HG03457 (cell line): ENCODE measurements at regions not wholly inside any gene's neighbourhood (a gene's known extent, or its start where the extent isn't known, plus 50 kb on each side); places are given as distances from the start of the nearest gene placed in this dataset.

Source experiments
- ATAC-seq: cut with Tn5 transposase; IDR thresholded peaks from one replicate; pipeline ENCODE4 v1.9.1; 2021; ENCODE audit warnings: moderate number of reproducible peaks; ENCODE audit not compliant: unreplicated experiment

- ATAC-seq, result no peak
Measured at GRCh38 chr13:33372251-33372919, 86.8 kb upstream of the STARD13 start.

GRCh38 chr13:33373624-33374023, 88.1 kb upstream of the STARD13 start:
- no peak for ATAC-seq

DNA sequence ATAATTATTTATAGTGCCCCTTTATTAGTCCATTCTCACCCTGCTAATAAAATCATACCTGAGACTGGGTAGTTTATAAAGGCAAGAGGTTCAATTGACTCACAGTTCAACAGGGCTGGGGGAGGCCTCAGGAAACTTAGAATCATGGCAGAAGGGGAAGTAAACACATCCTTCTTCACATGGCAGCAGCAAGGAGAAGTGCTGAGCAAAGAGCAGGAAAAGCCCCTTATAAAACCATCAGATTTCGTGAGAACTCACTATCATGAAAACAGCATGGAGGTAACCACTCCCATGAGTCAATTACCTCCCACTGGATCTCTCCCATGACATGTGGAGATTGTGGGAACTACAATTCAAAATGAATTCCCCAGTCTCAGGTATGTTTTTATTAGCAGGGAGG, 89.9 kb upstream of the STARD13 start:
- ATAC-seq, result no peak

DNA sequence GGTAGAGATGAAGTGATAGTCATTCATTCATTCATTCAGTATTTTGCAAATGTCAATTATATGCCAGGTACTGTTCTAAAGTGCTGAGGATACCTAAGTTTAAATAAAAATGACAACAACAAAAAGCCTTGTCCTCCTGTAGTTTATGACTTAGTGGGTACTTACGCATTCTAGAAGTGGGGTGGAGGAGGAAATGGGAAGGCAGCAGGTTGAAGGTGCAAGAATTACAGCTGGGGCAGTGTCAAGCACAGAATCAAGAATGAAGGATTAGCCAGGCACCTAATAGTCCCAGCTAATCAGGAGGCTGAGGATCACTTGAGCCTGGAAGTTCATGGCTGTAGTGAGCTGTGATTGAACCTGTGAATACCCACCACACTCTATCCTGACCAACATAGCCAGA, 90.7 kb upstream of the STARD13 start:
- no peak for ATAC-seq

GRCh38 chr13:33377411-33377810, 91.9 kb upstream of the STARD13 start:
- ATAC-seq, result no peak

DNA sequence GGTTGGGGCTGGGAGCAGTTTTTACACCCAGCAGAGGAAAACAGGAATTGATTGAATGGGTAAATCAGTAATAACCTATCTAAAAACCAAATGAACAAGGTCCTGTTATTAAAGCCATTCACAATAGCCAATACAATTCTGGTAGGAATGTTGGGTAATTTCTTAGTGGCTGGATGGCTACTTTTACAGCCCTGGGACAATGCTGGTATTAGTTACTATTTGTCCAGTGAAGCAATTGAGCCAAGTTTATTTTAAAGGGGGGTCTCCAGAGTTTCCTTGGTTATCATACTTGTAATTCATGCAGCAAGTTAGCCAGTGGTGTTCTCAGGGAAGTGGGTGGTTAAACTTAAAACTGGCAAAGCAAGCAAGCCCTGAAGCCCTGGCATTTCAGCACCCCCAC, 92.3 kb upstream of the STARD13 start:
- no peak for ATAC-seq

DNA sequence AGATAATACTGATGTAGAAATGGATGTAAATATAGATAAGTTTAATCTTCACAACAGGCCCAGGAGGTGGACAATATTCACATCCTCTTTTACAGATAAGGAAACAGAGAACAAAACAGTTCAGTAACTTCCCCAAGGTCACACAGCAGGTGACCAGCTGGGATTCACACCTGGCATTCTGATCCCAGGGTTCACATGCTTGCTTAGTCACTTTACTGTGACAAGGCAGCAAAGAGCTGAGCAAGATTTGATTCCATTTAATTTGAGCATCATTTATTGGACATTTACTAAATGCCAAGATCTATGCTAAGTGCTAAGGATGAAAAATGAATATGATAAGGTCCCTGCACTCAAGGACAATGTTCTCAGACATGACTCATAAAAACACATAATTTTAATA, 94.1 kb upstream of the STARD13 start:
- ATAC-seq, result no peak

- no peak for ATAC-seq
Measured at GRCh38 chr13:33380487-33381079, 95.0 kb upstream of the STARD13 start.

DNA sequence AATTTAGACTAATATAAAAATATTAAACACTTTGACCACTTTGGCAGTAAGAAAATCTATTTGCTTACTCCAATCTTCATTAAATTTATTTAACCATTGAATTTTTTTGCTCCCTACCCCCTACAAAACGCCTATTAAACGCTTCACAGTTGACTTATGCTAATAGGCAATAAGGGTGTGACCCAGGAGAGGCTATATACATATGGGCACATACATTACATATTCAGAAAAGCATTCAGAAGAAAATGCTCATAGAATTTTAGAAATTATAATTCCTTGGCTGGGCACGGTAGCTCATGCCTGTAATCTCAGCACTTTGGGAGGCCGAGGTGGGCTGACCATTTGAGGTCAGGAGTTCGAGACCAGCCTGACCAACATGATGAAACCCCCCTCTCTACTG, 95.6 kb upstream of the STARD13 start:
- ATAC-seq, result no peak

GRCh38 chr13:33381906-33382305, 96.4 kb upstream of the STARD13 start:
- ATAC-seq, result no peak

GRCh38 chr13:33383724-33384577, 98.4 kb upstream of the STARD13 start:
- no peak for ATAC-seq

DNA sequence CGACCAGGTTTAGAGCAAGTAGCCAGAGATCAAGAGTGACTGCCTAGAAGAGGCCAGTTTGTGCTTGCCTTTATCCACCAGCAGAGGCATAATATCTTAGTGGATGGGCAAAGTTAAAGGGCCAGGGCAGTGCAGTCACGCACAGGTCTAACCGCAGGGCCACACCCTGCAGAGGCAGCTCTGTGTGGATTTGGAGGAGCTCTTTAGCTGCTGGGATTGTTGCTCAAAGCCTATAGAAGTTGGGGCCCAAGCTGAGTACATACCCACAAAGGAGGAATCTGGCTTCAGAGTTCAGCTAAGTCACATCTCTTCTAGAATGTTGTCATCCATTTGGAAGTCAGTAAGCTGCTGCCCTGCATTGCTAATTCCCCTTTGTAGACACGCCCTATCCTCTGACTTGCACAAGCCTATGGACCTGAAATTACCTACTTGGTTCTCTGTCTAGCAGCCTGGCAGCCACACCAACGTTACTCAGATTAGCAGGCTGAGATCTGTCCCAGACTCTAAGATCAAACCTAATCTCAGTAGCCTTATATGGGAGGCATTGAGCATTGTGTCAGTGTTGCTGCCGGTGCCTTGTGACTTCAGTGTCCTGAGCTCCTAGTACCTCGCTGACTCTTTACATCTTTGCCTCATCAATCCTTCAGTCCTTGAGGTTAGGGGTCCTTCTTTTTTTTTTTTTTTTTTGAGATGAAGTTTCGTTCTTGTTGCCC, 102.9 kb upstream of the STARD13 start:
- no peak for ATAC-seq

DNA sequence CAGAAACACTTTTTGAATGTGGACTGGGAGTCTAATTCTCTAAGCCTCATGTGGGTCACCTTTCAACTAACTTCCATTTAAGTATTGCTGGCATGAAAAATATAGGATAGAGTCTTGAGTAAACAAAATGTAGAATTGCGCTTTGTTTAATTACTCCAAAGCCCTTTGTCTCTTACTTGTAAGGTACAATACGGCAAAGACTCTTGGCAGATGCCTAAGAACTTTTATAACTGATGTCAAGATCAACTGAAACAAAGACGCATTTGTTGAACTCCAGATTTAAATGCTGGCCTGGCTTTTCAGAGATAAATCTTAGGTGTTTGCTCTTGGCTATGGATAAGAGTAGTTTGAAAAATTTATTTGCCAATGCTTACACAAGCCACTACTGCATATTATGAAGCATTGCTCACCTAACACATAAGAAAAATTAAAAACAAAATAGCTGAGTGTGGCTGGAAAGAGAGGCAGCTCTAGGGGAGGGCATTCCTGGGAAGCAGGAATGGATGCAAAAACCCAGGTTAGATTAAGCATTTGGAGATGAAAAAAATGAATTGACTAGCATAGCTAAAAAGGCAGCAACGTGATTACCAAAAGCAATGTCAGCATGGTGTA, 107.3 kb upstream of the STARD13 start:
- ATAC-seq, result no peak

DNA sequence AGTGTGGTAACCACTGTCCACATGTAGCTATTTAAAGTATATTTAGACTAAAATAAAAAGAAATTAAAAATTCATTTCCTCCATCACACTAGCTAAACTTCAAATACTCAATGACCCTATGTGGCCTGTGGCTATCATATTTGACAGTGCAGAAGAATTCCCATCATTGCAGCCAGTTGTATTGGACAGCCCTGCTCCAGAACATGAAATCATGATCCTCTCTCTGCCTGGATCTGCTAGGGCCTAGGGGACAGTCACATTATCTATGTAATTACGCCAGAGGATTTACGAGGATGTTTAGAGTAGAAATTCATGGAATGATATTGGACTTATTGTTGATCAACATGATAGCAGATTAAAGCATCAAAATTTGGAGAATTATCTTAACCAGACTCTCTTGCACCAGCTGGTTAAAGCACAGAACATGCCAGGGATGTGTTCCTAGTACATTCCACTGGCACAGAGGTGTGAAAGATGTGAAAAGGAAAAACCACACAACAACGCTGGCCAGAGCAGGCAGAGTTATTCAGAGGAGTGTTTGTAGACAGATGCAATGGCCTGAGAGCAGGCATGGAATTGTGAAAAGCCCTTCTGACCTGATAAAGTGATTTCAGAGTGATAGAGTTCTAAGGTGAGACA, 108.9 kb upstream of the STARD13 start:
- no peak for ATAC-seq

DNA sequence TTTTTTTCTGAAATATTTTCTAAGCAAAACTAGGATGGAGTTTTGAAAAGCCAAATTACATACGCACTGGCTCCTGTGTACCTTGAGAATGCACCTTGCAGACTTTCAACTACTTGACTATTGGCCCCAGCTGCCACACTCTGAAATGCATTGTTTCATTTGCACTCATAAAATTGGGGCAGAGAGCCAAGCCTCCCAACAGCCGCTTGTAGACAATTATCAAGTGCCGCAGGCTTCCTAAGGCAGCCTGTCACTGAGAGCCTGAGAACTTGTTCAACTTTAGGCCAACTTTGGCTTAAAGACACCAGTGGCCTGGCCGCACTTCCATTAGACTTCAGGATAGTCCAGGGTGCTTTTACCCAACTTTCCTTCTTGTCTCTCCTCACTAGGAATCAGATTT, 115.7 kb upstream of the STARD13 start:
- ATAC-seq, result no peak

- ATAC-seq, result no peak
Measured at GRCh38 chr13:33402975-33403374, 117.4 kb upstream of the STARD13 start.

DNA sequence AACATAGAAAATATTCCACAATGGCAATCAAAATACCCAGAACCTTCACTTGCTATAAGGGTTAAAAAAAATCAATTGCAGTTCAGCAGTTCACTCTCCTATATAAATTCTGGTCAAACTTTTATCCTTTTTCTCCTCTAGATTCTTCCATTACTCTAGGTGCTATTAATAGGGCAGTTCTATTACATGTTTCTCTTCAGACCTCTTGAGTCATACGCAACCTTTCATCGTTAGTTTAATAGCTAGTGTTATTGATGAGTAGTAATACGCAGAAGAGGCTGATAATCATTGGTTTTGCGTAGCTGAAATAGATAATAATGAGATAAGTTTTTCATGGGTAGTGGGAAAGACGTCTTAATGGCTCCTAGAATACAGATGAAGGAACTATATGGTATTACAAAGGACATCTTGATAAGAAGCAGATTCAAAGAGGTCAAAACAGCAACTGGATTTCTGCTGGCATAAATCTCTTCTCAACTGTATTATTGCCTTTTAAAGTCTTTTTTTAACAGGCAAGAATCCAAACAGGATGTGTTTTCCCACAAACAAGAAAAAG, 118.3 kb upstream of the STARD13 start:
- no peak for ATAC-seq

DNA sequence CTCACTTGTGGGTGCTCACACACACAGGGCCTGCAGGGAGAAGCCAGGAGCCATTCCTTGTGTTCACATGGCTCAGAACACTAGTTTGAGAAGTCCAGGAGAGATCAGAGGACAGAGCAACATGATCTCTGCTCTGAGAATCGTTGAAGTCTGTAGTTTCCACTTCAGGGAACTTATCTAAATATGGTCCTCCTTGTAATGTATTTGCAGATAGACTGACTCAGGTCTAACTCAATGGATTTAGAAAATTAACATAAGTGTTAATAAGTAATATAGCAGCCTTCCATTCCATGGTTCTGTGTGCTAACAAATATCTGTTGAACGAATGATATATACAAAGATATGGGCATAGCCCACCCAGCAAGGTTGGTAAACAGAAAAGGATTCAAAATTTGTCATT, 119.8 kb upstream of the STARD13 start:
- no peak for ATAC-seq

GRCh38 chr13:33409673-33410510, 124.3 kb upstream of the STARD13 start:
- no peak for ATAC-seq
